ENCODE measurements at regions not wholly inside any gene's neighbourhood (a gene's known extent, or its start where the extent isn't known, plus 50 kb on each side); places are given as distances from the start of the nearest gene placed in this dataset.

GRCh38 chr2:221228214-221228769 is 343.8 kb downstream of the EPHA4 start:
- DNase-seq (ENCODE audit: insufficient read length, low spot score) (no peak), FAIRE-seq (no peak)
- TF ChIP-seq TAF1 (IDR thresholded peaks at IDR 0.05; ENCODE audit: low read depth, low read length) (no peak), POU2F2 (IDR thresholded peaks at IDR 0.05; ENCODE audit: low read depth, low read length) (no peak), POLR2A (IDR thresholded peaks at IDR 0.05; ENCODE audit: low read depth, low read length) (no peak), POLR2AphosphoS5 (IDR thresholded peaks at IDR 0.05; ENCODE audit: low read depth, low read length) (no peak), SPI1 (IDR thresholded peaks at IDR 0.05; ENCODE audit: low read depth, low read length) (no peak), PAX5 (IDR thresholded peaks at IDR 0.05; ENCODE audit: insufficient read depth, low read length, severe bottlenecking) (no peak)

- TF ChIP-seq POU2F2 (IDR thresholded peaks at IDR 0.05; ENCODE audit: low read depth, low read length) (no peak), PAX5 (IDR thresholded peaks at IDR 0.05; ENCODE audit: insufficient read depth, low read length, severe bottlenecking) (no peak), POLR2AphosphoS5 (IDR thresholded peaks at IDR 0.05; ENCODE audit: low read depth, low read length) (no peak)
- FAIRE-seq (no peak), DNase-seq (ENCODE audit: insufficient read length, low spot score) (no peak)
Observed at GRCh38 chr2:221229099-221229498, 343.0 kb downstream of the EPHA4 start.

- no peak for TF ChIP-seq POU2F2 (IDR thresholded peaks at IDR 0.05; ENCODE audit: low read depth, low read length)
- no peak for TF ChIP-seq POLR2AphosphoS5 (IDR thresholded peaks at IDR 0.05; ENCODE audit: low read depth, low read length)
- TF ChIP-seq POLR2A (IDR thresholded peaks at IDR 0.05; ENCODE audit: low read depth, low read length) = no peak
- TF ChIP-seq PAX5 (IDR thresholded peaks at IDR 0.05; ENCODE audit: insufficient read depth, low read length, severe bottlenecking) = no peak
- TF ChIP-seq TAF1 (IDR thresholded peaks at IDR 0.05; ENCODE audit: low read depth, low read length) = no peak
- TF ChIP-seq SPI1 (IDR thresholded peaks at IDR 0.05; ENCODE audit: low read depth, low read length) = no peak
- no peak for DNase-seq (ENCODE audit: insufficient read length, low spot score)
- no peak for FAIRE-seq
Observed at GRCh38 chr2:221231511-221231910, 340.6 kb downstream of the EPHA4 start.

- DNase-seq (ENCODE audit: insufficient read length, low spot score) = no peak
- TF ChIP-seq PAX5 (IDR thresholded peaks at IDR 0.05; ENCODE audit: insufficient read depth, low read length, severe bottlenecking) = no peak
- no peak for TF ChIP-seq POLR2A (IDR thresholded peaks at IDR 0.05; ENCODE audit: low read depth, low read length)
- TF ChIP-seq POU2F2 (IDR thresholded peaks at IDR 0.05; ENCODE audit: low read depth, low read length) = no peak
- TF ChIP-seq SPI1 (IDR thresholded peaks at IDR 0.05; ENCODE audit: low read depth, low read length) = no peak
- TF ChIP-seq TAF1 (IDR thresholded peaks at IDR 0.05; ENCODE audit: low read depth, low read length) = no peak
- TF ChIP-seq POLR2AphosphoS5 (IDR thresholded peaks at IDR 0.05; ENCODE audit: low read depth, low read length) = no peak
- no peak for FAIRE-seq
Observed at GRCh38 chr2:221235941-221236340, 336.2 kb downstream of the EPHA4 start.

GRCh38 chr2:221241072-221241471 is 331.0 kb downstream of the EPHA4 start:
- TF ChIP-seq POU2F2 (IDR thresholded peaks at IDR 0.05; ENCODE audit: low read depth, low read length) (no peak), TAF1 (IDR thresholded peaks at IDR 0.05; ENCODE audit: low read depth, low read length) (no peak), PAX5 (IDR thresholded peaks at IDR 0.05; ENCODE audit: insufficient read depth, low read length, severe bottlenecking) (no peak), SPI1 (IDR thresholded peaks at IDR 0.05; ENCODE audit: low read depth, low read length) (no peak), POLR2AphosphoS5 (IDR thresholded peaks at IDR 0.05; ENCODE audit: low read depth, low read length) (no peak), POLR2A (IDR thresholded peaks at IDR 0.05; ENCODE audit: low read depth, low read length) (no peak)
- no peak for FAIRE-seq
- DNase-seq (ENCODE audit: insufficient read length, low spot score) = no peak

- no peak for DNase-seq (ENCODE audit: insufficient read length, low spot score)
- no peak for FAIRE-seq
Observed at GRCh38 chr2:221243771-221244170, 328.3 kb downstream of the EPHA4 start.

GRCh38 chr2:221245045-221245444 is 327.1 kb downstream of the EPHA4 start:
- no peak for DNase-seq (ENCODE audit: insufficient read length, low spot score)
- no peak for FAIRE-seq
- no peak for TF ChIP-seq POLR2AphosphoS5 (IDR thresholded peaks at IDR 0.05; ENCODE audit: low read depth, low read length)
- TF ChIP-seq TAF1 (IDR thresholded peaks at IDR 0.05; ENCODE audit: low read depth, low read length) = no peak
- TF ChIP-seq POLR2A (IDR thresholded peaks at IDR 0.05; ENCODE audit: low read depth, low read length) = no peak
- no peak for TF ChIP-seq SPI1 (IDR thresholded peaks at IDR 0.05; ENCODE audit: low read depth, low read length)
- no peak for TF ChIP-seq POU2F2 (IDR thresholded peaks at IDR 0.05; ENCODE audit: low read depth, low read length)
- TF ChIP-seq PAX5 (IDR thresholded peaks at IDR 0.05; ENCODE audit: insufficient read depth, low read length, severe bottlenecking) = no peak

More at GRCh38 chr2:221243771-221244170, 328.3 kb downstream of the EPHA4 start:
- TF ChIP-seq POU2F2 (IDR thresholded peaks at IDR 0.05; ENCODE audit: low read depth, low read length) (no peak), POLR2AphosphoS5 (IDR thresholded peaks at IDR 0.05; ENCODE audit: low read depth, low read length) (no peak), POLR2A (IDR thresholded peaks at IDR 0.05; ENCODE audit: low read depth, low read length) (no peak), PAX5 (IDR thresholded peaks at IDR 0.05; ENCODE audit: insufficient read depth, low read length, severe bottlenecking) (no peak)

- DNase-seq (ENCODE audit: insufficient read length, low spot score) (no peak), FAIRE-seq (no peak)
- no peak for TF ChIP-seq POLR2AphosphoS5 (IDR thresholded peaks at IDR 0.05; ENCODE audit: low read depth, low read length)
- TF ChIP-seq SPI1 (IDR thresholded peaks at IDR 0.05; ENCODE audit: low read depth, low read length) = no peak
Observed at GRCh38 chr2:221245772-221246171, 326.3 kb downstream of the EPHA4 start.

- no peak for DNase-seq (ENCODE audit: insufficient read length, low spot score)
Observed at GRCh38 chr2:221254299-221254698, 317.8 kb downstream of the EPHA4 start.

GRCh38 chr2:221255862-221256261 is 316.2 kb downstream of the EPHA4 start:
- DNase-seq (ENCODE audit: insufficient read length, low spot score) (no peak), FAIRE-seq (no peak)
- no peak for TF ChIP-seq POLR2A (IDR thresholded peaks at IDR 0.05; ENCODE audit: low read depth, low read length)
- no peak for TF ChIP-seq POU2F2 (IDR thresholded peaks at IDR 0.05; ENCODE audit: low read depth, low read length)
- TF ChIP-seq POLR2AphosphoS5 (IDR thresholded peaks at IDR 0.05; ENCODE audit: low read depth, low read length) = no peak
- TF ChIP-seq TAF1 (IDR thresholded peaks at IDR 0.05; ENCODE audit: low read depth, low read length) = no peak
- TF ChIP-seq PAX5 (IDR thresholded peaks at IDR 0.05; ENCODE audit: insufficient read depth, low read length, severe bottlenecking) = no peak
- TF ChIP-seq SPI1 (IDR thresholded peaks at IDR 0.05; ENCODE audit: low read depth, low read length) = no peak

More at GRCh38 chr2:221254299-221254698, 317.8 kb downstream of the EPHA4 start:
- FAIRE-seq = no peak
- TF ChIP-seq SPI1 (IDR thresholded peaks at IDR 0.05; ENCODE audit: low read depth, low read length) (no peak), PAX5 (IDR thresholded peaks at IDR 0.05; ENCODE audit: insufficient read depth, low read length, severe bottlenecking) (no peak), POLR2AphosphoS5 (IDR thresholded peaks at IDR 0.05; ENCODE audit: low read depth, low read length) (no peak), POU2F2 (IDR thresholded peaks at IDR 0.05; ENCODE audit: low read depth, low read length) (no peak), POLR2A (IDR thresholded peaks at IDR 0.05; ENCODE audit: low read depth, low read length) (no peak), TAF1 (IDR thresholded peaks at IDR 0.05; ENCODE audit: low read depth, low read length) (no peak)
